Nucleus accumbens (tissue), 56 donors: ENCODE measurements at regions not wholly inside any gene's neighbourhood (a gene's known extent, or its start where the extent isn't known, plus 50 kb on each side); places are given as distances from the start of the nearest gene placed in this dataset.

Experiments used
- DNase-seq, 56 donors: peaks; one replicate each; lab custom pipeline; 2025; lab: John Stamatoyannopoulos, UW

DNA sequence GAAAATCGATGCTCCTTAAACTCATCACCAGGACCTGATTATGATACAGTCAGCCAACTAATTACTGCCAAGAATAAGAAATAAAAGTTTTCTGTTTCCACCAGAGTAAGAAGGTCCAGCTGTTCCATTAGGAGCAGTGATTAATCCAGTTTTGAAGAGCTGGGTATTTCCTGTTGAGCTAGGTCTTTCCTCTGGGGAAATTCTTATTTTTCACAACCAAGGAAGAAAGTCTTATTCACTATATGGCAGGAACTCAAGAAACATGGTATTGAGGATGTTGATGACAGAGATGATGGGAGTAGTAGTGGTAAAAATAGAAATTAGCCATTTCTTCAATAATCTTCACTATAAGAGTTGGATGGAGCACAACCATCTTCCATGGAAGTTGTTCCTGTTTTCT, 374.6 kb upstream of the RUNX1 start:
- no peak for DNase-seq

DNA sequence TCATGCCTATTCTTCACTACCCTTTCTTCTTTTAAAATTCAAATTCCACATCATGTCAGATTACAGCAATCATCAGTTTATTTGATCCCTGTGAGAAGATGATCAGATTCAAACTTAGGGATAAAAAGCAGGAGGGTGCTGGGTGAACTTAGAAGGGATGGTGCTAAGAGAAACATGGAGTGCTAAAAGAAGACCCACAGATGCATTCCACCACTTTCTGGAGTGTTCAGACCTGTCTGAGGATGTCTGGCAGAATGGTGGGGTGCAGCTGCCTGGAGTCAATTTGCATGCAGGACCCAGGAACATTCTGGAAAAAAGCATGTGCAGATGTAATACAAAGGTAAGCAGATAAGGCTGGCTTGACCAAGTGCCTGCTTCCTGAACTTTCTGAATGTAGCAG, 372.9 kb upstream of the RUNX1 start:
- DNase-seq: no peak

DNA sequence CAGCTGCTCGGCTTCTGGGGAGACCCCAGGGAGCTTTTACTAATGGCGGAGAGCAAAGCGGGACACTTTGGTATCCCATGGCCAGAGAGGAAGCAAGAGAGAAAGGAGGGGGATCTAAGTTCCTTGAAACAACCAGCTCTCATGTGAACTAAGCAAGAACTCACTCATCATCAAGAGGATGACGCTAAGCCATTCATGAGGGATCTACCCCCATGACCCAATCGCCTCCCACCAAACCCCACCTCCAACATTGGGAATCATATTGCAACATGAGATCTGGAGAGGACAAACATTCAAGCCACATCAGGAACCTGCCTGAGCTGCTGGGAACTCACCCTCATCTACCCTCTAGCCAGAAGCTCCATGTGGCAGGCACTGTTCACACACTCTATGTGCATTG, 372.1 kb upstream of the RUNX1 start:
- no peak for DNase-seq

DNA sequence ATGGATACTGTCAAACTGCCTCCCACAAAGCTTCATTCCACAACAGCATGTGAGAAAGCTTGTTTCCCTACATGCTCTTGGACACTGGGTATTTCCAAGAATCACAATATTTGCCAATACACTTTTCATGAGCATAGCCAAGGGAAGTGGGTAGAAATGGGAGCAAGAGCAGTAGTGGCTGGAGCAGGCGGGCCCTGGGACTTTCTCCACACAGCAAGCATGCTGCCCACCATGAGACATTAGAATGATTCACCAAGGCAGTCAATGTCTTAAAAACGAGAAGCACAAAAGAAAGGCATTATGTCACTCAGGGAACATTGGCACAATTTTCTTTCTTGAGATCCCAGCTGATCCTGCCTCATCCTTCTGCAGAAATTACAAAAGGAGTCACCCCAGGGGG, 371.6 kb upstream of the RUNX1 start:
- DNase-seq: no peak

DNA sequence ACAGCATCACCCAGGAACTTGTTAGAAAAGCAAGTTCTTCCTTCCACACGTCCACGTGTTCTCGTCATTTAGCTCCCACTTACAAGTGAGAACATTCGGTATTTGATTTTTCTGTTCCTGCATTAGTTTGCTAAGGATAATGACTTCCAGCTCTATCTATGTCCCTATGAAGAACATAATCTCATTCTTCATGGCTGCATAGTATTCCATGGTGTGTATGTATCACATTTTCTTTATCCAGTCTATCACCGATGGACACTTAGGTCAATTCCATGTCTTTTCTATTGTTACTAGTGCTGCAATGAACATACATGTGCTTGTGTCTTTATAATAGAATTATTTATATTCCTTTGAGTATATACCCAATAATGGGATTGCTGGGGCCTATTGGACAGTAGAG, 368.7 kb upstream of the RUNX1 start:
- no peak for DNase-seq

DNA sequence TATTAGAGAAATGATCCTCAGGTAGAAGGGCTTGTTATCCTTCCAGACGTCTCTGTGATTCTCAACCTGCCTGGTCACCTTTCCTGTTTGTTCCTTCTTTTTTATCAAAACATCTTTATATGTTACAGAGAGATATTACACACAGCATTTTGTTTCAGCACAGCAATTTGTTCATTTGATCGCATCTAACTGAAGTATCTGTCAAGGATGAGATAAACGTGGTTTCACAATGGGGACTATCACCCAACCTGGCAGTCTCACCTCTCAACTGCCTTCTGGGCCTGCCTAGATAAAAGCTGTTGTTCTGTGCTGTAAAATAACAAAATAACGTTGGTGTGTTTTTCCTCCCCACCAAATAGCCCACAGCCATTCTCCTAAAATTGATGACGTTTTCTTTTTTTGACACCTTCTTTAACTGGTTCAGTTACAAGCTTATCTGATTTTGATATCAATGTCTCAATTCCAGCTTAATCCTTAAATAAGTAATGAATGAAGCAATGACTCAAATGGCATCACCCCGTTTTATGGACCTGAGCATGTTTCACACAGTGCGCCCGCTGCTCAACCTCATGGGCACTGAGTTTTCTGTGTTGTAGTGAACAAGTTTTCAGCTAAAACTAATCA, 367.9 kb upstream of the RUNX1 start:
- DNase-seq: no peak

DNA sequence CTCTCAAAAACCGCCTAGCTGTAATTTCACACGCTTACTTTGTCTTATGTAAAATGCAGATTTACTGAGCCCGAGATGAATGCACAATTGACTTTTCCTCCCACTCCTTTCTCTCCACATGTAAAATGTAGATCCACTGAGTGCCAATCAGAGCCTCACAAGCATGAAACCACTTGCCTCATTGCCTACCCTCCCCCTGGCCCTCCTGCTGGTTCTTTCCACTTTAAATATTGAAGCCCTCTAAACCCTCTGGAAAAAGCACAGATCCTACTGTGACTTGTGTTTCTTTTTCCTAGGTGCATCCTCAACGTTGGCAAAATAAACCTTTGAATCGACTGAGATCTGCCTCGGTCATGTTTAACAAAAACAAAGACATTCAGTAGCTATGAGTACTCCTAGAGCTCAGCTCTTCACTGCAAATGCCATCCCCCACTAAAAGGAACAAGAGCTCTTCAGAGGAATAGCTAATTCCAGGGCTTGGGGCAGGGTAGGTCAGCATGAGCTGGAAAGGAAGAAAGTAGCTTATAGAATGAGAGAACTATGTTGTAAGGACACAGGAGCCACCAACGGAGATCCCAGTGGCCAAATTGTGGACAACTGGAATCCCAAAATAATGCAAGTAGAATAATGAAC, 365.5 kb upstream of the RUNX1 start:
- DNase-seq: no peak

DNA sequence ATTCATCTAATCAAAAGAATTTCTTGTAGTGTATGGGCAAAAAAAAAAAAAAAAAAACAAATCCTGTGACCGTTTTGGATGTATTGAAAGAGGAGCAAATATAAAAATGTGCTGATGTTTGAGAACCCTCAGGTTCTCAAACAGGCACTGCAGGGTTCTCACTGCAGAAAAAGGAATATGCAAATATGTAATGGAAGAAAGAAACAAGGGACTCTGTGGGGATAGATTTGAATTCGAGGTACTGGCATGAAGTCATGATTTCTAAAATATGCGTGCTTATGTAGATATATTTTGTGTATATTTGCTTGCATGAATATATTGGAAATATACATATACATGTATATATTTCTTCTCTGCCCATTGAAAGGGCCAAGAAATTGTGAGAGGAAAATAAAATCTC, 365.0 kb upstream of the RUNX1 start:
- no peak for DNase-seq

DNA sequence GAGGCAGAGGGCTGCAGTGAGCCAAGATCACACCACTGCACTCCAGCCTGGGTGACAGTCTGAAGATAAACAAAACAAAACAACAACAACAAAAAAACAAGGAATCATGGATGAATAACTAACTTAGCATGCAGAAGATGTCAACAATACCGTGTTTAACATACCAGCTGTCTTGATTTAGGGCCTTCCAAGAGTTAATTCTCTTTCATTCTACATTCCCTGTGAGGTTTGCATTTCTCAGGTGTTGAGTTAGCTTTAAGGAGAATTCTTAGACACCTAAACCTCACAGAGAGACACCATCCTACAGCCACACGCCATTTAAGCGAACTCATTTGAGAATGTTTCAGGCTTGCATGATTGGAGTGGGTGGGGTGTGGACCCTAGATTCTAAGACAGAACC, 363.1 kb upstream of the RUNX1 start:
- DNase-seq: no peak

DNA sequence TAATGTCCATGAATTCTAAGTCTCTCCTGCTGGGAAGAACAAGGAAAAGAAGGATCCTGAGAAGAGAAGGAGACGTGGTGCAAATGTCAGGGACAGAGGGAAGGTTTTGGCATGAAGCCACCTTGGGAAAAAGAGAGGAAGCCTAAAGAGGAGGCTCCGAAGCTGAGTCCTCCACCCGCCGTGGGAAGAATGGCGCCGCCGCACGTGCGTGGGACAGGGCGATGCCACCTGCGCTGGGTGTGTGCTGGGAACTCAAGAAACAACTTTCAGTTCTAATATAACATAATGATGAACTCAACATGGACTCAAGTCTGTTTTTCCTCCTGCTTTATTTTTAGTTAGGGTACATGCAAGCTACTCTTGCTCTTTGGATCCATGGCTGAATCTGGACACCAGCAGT, 362.3 kb upstream of the RUNX1 start:
- no peak for DNase-seq

DNA sequence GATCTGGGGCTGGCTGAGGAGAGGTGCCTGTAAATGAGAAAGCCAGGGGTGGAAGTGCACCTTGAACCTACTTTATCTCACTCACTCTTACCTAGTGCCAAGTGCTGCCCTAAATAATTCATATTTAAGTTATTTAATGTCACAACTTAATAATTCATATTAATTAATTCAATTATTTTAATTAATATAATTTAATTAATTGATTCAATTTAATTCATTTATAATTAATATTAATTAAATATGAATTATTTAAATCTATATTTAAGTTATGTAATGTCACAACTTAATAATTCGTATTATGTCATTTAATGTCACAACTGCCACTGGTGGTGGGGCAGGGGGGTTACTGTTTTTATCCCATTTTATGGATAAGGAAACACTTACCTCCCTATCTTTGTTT, 361.6 kb upstream of the RUNX1 start:
- no peak for DNase-seq

DNA sequence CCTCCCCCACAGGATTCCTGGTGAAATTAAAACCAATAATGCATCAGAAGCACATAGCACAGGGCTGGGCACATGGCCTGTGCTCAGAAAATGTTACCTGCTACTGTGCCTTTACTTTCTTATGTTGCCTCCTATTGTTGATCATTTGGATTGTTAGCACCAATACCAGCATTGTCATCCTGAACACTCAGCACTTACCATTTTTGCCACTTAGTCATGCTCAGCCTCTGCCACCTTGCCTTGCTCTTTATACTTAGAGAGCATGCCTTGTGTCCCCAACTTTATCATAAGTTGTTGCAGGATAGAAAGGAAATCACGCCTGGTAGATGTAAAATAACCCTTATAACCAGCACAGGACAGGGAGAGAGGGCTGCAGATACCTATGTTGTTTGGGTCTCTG, 361.0 kb upstream of the RUNX1 start:
- DNase-seq: no peak

DNA sequence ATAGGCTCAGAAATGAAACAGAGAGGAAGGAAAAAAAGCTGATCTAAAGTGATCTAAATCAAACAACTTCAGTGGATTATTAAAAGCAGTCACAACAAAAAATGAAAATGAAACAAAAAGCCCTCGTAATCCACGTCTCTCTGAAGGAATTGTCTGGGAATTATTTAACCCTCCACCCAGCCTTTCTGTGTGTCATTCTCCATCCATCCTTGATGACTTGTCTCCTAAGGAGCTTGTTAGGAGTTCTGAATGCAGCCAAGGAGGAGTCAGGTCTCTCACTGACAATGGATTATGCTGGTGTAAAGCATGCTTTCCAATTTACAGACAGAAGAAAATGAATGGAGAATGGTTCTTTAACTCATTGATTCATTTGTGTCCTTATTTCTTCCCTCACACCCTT, 359.3 kb upstream of the RUNX1 start:
- no peak for DNase-seq

DNA sequence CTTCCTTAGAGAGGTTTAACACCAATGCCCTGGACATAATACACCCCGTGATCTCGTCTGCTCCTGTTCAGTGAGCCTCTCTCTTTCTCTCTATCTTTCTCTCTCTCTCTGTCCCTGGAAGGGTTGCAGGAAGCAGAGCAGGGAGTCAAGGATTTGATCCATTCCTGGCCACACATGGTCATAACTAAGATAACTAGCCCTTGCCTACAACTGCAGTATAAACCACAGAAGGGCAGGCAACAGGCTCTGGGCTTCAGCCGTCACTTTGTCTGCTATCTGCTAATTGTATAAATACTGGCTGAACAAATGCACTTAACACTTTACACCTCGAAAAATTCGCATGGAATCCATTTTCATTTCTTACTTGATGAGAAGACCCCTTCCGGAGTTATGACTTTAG, 357.5 kb upstream of the RUNX1 start:
- DNase-seq: no peak

DNA sequence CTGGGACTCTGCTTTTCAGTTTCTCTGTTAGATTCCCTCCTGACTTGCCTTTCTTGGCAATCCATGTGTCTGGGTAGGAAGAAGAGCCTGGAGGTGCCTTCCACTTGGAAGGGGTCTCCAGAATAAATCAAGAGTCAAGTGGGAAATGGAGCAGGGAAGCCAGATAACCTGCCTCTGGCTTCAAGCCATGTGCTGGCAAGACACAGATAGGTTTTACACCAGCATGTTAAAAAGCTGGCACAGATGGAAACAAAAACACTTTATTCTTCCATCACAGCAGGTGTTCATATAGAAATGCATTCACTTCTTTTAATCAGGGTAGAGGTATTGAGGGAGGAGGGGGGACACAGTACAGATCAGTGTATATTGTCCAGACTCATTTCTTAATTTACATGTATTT, 356.9 kb upstream of the RUNX1 start:
- DNase-seq: no peak

DNA sequence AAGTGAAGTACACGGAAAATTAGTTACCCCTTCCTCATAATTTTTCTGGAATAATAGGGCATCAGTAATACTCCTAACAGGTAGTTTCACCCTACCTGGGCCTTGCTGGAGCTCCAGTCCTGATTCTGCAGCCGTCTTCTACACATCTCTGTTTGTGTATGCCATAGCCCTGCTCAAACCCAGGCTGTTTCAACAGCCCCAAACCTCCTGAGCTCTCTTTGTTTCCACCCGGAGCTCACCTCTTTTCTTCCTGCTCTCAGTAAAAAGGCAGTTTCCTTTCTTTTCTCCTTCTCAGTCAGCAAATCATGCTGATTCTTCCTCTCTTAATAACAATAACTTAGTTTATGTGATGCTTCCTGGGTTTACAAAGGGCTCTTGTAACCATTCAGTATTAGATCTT, 355.1 kb upstream of the RUNX1 start:
- no peak for DNase-seq

DNA sequence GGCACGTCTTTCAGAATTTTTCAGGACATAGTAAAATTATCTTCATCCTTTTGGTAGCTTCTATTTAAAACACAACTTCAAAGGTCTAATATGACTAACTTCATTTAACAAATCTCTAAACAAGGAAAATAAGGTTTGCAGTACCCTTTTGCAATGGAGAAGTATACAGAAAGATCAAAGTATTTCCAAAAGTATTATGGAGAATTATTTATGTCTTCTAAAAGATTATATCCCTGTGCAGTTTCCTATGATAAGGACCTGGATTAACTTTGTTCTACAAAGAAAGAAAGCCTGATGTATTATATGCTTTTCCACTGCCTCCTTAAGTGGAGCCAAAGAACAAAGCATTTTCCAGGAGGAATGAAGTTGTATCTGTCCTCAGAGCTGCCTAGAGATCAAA, 353.0 kb upstream of the RUNX1 start:
- no peak for DNase-seq

DNA sequence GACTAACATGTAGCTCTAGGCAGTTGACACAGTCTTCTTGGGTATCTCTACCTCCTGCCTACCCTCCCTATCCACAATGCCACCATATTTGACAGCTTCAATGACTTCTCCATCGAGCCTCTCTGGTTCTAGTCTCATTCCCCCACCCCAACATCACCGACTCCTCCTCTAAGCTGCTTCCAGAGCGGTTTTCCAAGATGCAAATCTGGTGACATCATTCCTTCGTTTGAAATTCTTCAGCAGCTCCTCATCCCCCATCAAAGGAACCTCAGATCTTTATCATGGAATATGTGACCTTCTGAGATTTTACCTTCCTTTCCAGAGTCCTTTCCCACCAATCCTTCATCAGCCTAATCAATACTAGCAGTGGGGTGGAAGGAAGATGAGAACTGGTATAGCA, 352.4 kb upstream of the RUNX1 start:
- DNase-seq: no peak

DNA sequence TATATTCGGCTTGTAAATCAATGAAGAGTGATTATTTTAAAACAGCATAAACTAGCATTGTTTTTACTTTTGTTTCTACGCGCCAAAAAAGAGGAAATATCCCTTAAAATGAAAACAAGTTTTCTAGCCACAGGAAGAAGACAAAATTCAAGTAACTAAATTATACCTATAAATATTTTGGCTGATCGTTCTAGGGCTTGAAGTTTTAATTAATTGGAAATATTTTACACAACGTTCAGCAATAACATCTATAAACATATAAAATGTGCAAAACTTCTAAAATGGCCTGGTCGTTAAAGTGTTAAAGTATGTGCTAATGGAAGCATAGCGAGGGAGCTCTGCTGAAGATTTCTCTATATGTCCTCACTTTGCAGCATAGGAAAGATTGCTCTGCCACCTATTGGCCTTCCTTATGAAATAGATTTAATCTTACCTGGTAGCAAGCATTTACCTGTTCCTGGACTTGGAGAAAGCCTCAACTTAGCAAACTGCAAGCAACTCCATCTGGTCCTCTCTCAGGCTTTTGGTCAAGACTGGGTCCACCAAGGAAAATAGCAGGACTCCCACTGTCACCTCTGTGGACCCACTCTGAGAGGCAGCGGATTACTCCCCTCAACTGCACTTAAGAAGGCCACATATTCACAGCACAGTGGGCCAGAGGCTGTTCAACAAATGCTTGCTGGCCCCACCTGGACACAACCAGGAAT, 351.3 kb upstream of the RUNX1 start:
- no peak for DNase-seq

DNA sequence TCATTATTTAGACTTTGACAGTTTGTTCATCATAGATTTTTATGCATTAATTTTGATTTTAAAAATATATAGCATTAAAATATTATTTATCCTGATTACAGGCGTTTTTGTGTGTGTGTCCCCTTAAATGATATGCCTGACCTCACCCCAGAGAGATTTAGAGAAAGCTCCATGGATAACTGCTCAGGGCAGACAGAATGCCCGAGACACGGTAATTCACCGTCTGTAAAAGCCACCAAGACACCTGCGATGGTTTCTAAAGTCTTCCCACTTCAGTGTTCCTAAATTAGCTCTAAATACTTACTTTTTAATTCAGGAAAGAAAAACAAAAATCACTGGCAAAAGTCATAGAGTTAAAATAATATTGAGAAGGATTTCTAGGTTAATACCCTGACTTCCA, 350.6 kb upstream of the RUNX1 start:
- DNase-seq: no peak

DNA sequence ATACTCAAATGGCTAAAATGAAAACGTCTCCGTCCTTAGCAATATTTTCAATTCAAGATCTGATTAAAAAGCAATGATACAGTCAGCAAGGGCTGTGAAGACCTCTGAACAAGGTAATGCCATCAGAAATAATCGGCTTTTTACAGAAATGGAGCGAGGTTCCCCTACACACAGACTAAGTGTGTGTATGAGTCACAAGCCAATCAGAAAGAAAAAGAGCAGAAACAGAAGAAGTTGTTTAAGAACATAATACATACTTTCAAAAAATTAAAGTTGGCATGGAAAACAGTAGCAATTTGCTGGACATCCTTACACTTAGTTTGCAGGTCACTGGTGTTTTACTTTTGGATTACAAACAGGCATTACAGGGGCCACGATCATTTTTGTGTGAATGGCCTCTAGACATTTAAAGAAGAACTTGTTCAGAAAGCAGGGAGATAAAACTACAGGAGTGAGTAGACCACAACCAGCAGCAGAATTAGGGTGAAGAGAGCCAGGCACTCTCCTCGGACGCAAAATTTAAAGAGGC, 350.0 kb upstream of the RUNX1 start:
- DNase-seq: no peak

DNA sequence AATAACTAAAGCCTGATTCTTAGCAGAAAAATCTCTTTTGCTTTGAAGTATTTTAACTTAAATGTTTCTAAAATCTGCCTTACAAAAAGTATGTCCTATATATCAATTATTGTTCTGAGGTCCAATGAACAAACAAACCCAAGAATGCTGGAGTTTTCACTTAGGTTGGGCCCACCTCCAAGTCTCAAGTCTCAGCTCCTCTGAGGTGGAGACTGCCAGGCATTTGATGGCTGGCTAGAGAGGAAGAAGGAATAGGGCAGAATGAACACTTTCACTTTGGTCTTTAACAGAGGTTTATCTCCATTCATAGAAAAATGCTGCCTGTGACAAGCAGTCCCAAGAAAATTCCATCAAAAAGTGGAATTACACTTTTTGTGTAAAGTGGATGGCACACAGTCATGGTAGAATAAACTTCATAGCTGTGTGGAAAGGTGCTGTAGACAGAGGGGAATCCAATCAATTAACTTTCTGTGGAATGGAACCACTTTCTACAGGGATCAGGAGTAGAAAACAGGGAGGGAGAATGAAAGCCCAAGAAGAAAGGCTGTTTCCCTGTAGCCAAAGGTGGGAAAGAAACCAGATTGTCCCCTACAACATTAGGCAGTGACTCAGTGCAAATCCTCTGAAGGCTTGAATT, 349.4 kb upstream of the RUNX1 start:
- no peak for DNase-seq
